Retinal pigment epithelial cell (primary cell): ENCODE measurements at regions not wholly inside any gene's neighbourhood (a gene's known extent, or its start where the extent isn't known, plus 50 kb on each side); places are given as distances from the start of the nearest gene placed in this dataset.

Experiments
- DNase-seq: peaks from one replicate; pipeline ENCODE4 v3.0.0-alpha.2; 2010; ENCODE audit warnings: low read depth
- H3K4me3 ChIP-seq: 2 replicates; pipeline ENCODE4 v1.5.1; 2011; ENCODE audit warnings: mild to moderate bottlenecking, low read length, control low read depth, moderate library complexity
- CTCF ChIP-seq: conservative IDR thresholded peaks from 2 replicates; pipeline ENCODE4 v1.5.1; 2011; ENCODE audit warnings: low read depth, low read length, control low read depth, inconsistent platforms

GRCh38 chr7:153383781-153384180 lies 624.2 kb downstream of the ACTR3B start:
- no peak for TF ChIP-seq CTCF
- H3K4me3 ChIP-seq = no peak overlapping the region
- DNase-seq = no peak

- TF ChIP-seq CTCF = no peak
- DNase-seq = no peak
- no peak overlapping the region for H3K4me3 ChIP-seq
Measured at GRCh38 chr7:153385502-153385901, 626.0 kb downstream of the ACTR3B start.

GRCh38 chr7:153386556-153386955 lies 627.0 kb downstream of the ACTR3B start:
- TF ChIP-seq CTCF = no peak
- H3K4me3 ChIP-seq = no peak overlapping the region
- no peak for DNase-seq

- H3K4me3 ChIP-seq = no peak overlapping the region
- no peak for DNase-seq
- TF ChIP-seq CTCF = no peak
Measured at GRCh38 chr7:153388611-153389010, 629.1 kb downstream of the ACTR3B start.

- DNase-seq = no peak
- no peak for TF ChIP-seq CTCF
- H3K4me3 ChIP-seq = no peak overlapping the region
Measured at GRCh38 chr7:153389261-153389660, 629.7 kb downstream of the ACTR3B start.

- DNase-seq = no peak
- no peak overlapping the region for H3K4me3 ChIP-seq
- no peak for TF ChIP-seq CTCF
Measured at GRCh38 chr7:153390955-153391354, 631.4 kb downstream of the ACTR3B start.

- no peak overlapping the region for H3K4me3 ChIP-seq
Measured at GRCh38 chr7:153392726-153393125, 633.2 kb downstream of the ACTR3B start.

More at GRCh38 chr7:153392726-153393125, 633.2 kb downstream of the ACTR3B start:
- no peak for DNase-seq
- no peak for TF ChIP-seq CTCF
